Nephron (organoid): ENCODE measurements at regions not wholly inside any gene's neighbourhood (a gene's known extent, or its start where the extent isn't known, plus 50 kb on each side); places are given as distances from the start of the nearest gene placed in this dataset.

Experiments used
- H3K27ac Mint-ChIP-seq, 3 experiments: 2 replicates each; pipeline ENCODE4 v1.8.0; 2020; ENCODE audit warnings: mixed read lengths in 3 of 3, mild to moderate bottlenecking in 2 of 3, moderate library complexity in 1 of 3
- H3K27me3 Mint-ChIP-seq: 2 replicates; pipeline ENCODE4 v1.8.0; 2021; ENCODE audit warnings: low read depth, mild to moderate bottlenecking, moderate library complexity, mixed read lengths
- H3K36me3 Mint-ChIP-seq: 2 replicates; pipeline ENCODE4 v1.8.0; 2020; ENCODE audit warnings: low read depth, mixed read lengths
- H3K4me1 Mint-ChIP-seq: 2 replicates; pipeline ENCODE4 v1.8.0; 2020; ENCODE audit warnings: mixed read lengths
- H3K4me3 Mint-ChIP-seq, 3 experiments: 2 replicates each; pipeline ENCODE4 v1.8.0; 2020; ENCODE audit warnings: mild to moderate bottlenecking in 3 of 3, mixed read lengths in 3 of 3, moderate library complexity in 2 of 3
- H3K9me3 Mint-ChIP-seq: 2 replicates; pipeline ENCODE4 v1.8.0; 2020; ENCODE audit warnings: mixed read lengths
- TF ChIP-seq, protein P1 (sequence below), 3 experiments: fragments of 200-600 bp; sonication (generic); IDR thresholded peaks; one replicate each; pipeline ENCODE4 v1.5.0; 2021; ENCODE audit warnings: antibody characterized with exemption in 3 of 3; ENCODE audit not compliant: unreplicated experiment in 3 of 3

DNA sequence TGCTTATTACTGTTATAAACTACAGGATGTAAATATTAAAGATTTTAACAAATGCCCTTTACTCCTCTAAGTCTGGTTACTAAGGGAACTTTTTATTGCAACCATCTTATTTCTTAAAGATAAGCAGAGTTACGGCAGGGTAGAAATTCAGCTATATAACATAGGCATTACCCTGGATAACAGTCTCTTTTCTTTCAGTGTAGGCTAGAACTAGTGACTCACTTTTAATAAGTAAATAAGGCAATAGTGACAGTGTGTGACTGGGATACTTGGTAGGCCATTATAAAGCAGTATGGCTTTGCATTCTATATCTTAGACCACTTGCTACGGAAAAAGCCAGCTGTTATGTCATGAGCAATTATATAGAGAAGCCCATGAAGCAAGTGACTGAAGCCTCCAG, 1041.0 kb upstream of the NRXN1 start:
- H3K4me1 Mint-ChIP-seq, result peaks cover 13% of the 10 kb centered on the region
- H3K36me3 Mint-ChIP-seq, result no peaks in the 10 kb centered on the region
- H3K4me3 Mint-ChIP-seq, result no peak overlapping the region
- TF ChIP-seq, protein P1, sequence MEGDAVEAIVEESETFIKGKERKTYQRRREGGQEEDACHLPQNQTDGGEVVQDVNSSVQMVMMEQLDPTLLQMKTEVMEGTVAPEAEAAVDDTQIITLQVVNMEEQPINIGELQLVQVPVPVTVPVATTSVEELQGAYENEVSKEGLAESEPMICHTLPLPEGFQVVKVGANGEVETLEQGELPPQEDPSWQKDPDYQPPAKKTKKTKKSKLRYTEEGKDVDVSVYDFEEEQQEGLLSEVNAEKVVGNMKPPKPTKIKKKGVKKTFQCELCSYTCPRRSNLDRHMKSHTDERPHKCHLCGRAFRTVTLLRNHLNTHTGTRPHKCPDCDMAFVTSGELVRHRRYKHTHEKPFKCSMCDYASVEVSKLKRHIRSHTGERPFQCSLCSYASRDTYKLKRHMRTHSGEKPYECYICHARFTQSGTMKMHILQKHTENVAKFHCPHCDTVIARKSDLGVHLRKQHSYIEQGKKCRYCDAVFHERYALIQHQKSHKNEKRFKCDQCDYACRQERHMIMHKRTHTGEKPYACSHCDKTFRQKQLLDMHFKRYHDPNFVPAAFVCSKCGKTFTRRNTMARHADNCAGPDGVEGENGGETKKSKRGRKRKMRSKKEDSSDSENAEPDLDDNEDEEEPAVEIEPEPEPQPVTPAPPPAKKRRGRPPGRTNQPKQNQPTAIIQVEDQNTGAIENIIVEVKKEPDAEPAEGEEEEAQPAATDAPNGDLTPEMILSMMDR (IDR thresholded peaks at IDR 0.05; ENCODE audit: unreplicated experiment in 3 of 3), result no peak
- no peaks in the 10 kb centered on the region for H3K27me3 Mint-ChIP-seq
- H3K9me3 Mint-ChIP-seq, result no peaks in the 10 kb centered on the region
- no peak overlapping the region for H3K27ac Mint-ChIP-seq

DNA sequence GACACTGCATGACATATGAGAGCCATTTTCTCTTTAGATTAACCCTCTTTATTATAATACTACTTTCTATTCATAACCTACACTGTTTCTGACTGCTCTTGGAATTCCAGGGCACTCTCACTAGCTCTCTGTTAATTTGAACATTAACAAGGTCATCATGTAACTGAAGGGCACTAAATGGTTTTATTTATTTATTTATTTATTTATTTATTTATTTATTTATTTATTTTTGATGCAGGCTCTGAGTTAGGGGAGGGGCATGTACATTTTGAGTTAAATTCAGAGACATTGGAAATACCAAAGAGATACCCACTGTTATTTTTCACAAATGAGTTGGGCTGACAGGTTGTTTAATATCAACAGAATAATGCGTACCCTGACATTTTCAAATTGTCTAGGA, 1038.7 kb upstream of the NRXN1 start:
- no peak overlapping the region for H3K4me3 Mint-ChIP-seq
- TF ChIP-seq, protein P1 (IDR thresholded peaks at IDR 0.05; ENCODE audit: unreplicated experiment in 3 of 3), result no peak
- H3K4me1 Mint-ChIP-seq, result peaks cover 13% of the 10 kb centered on the region
- H3K9me3 Mint-ChIP-seq, result no peaks in the 10 kb centered on the region
- no peaks in the 10 kb centered on the region for H3K27me3 Mint-ChIP-seq
- no peak overlapping the region for H3K27ac Mint-ChIP-seq
- H3K36me3 Mint-ChIP-seq, result no peaks in the 10 kb centered on the region

DNA sequence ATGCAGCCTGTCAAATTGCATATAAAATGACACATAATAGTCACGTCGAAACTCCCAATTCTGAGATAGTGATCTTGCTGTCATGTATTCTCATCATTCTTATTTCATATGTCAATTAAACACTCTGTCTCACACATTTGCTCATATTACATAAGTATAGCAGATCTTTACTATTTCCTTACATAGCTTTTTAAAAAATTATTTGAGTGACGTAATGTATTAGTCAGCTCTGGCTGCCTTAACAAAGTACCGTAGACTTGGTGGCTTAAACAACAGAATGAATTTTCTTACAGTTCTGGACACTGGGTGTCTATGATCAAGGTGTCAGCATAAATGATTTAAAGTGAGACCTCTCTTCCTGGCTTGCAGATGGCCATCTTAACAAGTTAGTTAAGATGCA, 1032.3 kb upstream of the NRXN1 start:
- TF ChIP-seq, protein P1 (IDR thresholded peaks at IDR 0.05; ENCODE audit: unreplicated experiment in 3 of 3), result no peak
- no peak overlapping the region for H3K4me3 Mint-ChIP-seq
- no peaks in the 10 kb centered on the region for H3K27me3 Mint-ChIP-seq
- peaks cover 8% of the 10 kb centered on the region for H3K9me3 Mint-ChIP-seq
- H3K4me1 Mint-ChIP-seq, result no peaks in the 10 kb centered on the region
- no peak overlapping the region for H3K27ac Mint-ChIP-seq
- H3K36me3 Mint-ChIP-seq, result no peaks in the 10 kb centered on the region

DNA sequence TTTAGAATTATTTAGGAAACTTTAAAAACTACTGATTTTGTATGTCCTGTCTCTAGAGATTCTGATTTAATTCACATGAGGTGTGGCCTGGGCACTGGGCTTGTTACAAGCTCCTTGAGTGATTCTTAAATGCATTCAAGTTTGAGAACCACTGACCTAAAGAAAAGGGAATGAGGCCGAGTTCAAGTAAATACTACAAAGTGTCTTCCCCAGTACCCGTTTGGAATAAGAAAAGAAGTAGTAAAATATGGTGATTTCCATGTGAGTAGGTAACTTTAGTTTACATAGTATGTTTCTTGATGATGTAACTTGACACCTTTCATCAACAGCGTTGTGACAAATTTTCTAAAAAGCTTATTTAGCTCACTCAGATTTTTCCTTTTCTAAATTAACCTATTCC, 1022.9 kb upstream of the NRXN1 start:
- Mint-ChIP-seq H3K27me3 (no peaks in the 10 kb centered on the region), H3K36me3 (no peaks in the 10 kb centered on the region), H3K9me3 (peaks cover 25% of the 10 kb centered on the region), H3K27ac (no peak overlapping the region), H3K4me3 (no peak overlapping the region), H3K4me1 (no peaks in the 10 kb centered on the region)
- TF ChIP-seq, protein P1 (IDR thresholded peaks at IDR 0.05; ENCODE audit: unreplicated experiment in 3 of 3), result no peak

DNA sequence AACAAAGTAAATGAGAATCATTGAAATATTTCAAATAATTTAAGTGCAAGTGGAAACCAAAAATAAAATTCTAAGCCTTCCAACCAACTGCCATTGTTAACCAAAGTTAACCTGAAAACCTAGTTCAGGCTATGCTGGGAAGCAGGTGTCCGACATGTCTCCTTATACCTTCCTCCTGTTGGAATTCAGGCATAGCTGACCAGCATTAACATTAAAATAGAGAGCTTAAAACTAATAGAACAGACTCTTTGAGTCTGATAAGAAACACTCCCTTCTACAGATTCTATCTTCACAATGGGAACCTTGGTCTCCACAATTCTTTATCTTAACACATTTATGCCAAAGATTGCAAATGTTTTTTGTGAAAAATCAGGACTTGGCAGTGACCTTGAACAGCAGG, 1004.9 kb upstream of the NRXN1 start:
- TF ChIP-seq, protein P1 (IDR thresholded peaks at IDR 0.05; ENCODE audit: unreplicated experiment in 3 of 3), result no peak
- H3K36me3 Mint-ChIP-seq, result no peaks in the 10 kb centered on the region
- H3K27me3 Mint-ChIP-seq, result no peaks in the 10 kb centered on the region

DNA sequence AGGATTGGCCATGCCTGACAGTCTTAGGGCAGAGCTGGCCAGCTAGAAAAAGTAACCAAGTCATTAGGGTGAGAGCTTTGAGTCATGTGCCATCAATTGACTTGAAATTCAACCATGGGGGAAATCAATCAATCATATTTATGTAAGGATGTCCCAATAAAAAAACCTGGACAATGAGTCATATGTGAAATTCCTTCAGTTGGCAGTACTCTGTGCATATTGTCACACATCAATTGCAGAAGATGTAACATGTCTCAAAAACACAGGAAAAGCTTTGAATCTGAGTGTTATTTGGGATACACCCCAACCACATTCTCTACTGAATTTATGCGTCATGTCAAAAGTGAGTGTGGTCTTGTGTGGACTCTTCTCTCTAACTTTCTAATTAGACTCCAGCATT, 1004.1 kb upstream of the NRXN1 start:
- TF ChIP-seq, protein P1 (IDR thresholded peaks at IDR 0.05; ENCODE audit: unreplicated experiment in 3 of 3), result no peak
- Mint-ChIP-seq H3K9me3 (no peaks in the 10 kb centered on the region), H3K27ac (no peak overlapping the region), H3K36me3 (no peaks in the 10 kb centered on the region), H3K4me3 (no peak overlapping the region), H3K27me3 (no peaks in the 10 kb centered on the region), H3K4me1 (no peaks in the 10 kb centered on the region)

More for the DNA sequence above, 1004.9 kb upstream of the NRXN1 start:
- H3K27ac Mint-ChIP-seq, result no peak overlapping the region
- no peaks in the 10 kb centered on the region for H3K9me3 Mint-ChIP-seq
- H3K4me1 Mint-ChIP-seq, result no peaks in the 10 kb centered on the region
- H3K4me3 Mint-ChIP-seq, result no peak overlapping the region
